ENCODE measurements at regions not wholly inside any gene's neighbourhood (a gene's known extent, or its start where the extent isn't known, plus 50 kb on each side); places are given as distances from the start of the nearest gene placed in this dataset.

GRCh38 chr5:2432076-2432920, 319.2 kb downstream of the IRX2 start:
- no peak for DNase-seq

- no peak for DNase-seq
These were observed 320.9 kb downstream of the IRX2 start for GRCh38 chr5:2430606-2431005.

- DNase-seq = no peak
These were observed 323.5 kb downstream of the IRX2 start for GRCh38 chr5:2427983-2428382.

GRCh38 chr5:2423634-2424033, 327.8 kb downstream of the IRX2 start:
- DNase-seq = no peak

- DNase-seq = no peak
These were observed 334.2 kb downstream of the IRX2 start for GRCh38 chr5:2417301-2417700.

- DNase-seq = no peak
These were observed 335.8 kb downstream of the IRX2 start for GRCh38 chr5:2415678-2416077.

- DNase-seq = no peak
These were observed 341.0 kb downstream of the IRX2 start for GRCh38 chr5:2410451-2410850.

- DNase-seq = no peak
These were observed 348.2 kb downstream of the IRX2 start for GRCh38 chr5:2403296-2403695.

- DNase-seq = no peak
These were observed 351.7 kb downstream of the IRX2 start for GRCh38 chr5:2399804-2400203.

- no peak for DNase-seq
These were observed 352.4 kb downstream of the IRX2 start for GRCh38 chr5:2399096-2399495.

- no peak for DNase-seq
These were observed 357.9 kb downstream of the IRX2 start for GRCh38 chr5:2393556-2393955.

- no peak for DNase-seq
These were observed 359.9 kb downstream of the IRX2 start for GRCh38 chr5:2391566-2391965.

- no peak for DNase-seq
These were observed 360.5 kb downstream of the IRX2 start for GRCh38 chr5:2391021-2391420.

- DNase-seq = no peak
These were observed 362.9 kb downstream of the IRX2 start for GRCh38 chr5:2388571-2388970.

- no peak for DNase-seq
These were observed 363.7 kb downstream of the IRX2 start for GRCh38 chr5:2387634-2388325.

GRCh38 chr5:2387250-2387633, 364.2 kb downstream of the IRX2 start:
- no peak for DNase-seq

GRCh38 chr5:2385818-2386217, 365.7 kb downstream of the IRX2 start:
- DNase-seq = no peak

- DNase-seq = no peak
These were observed 367.8 kb downstream of the IRX2 start for GRCh38 chr5:2383698-2384065.

- no peak for DNase-seq
These were observed 368.4 kb downstream of the IRX2 start for GRCh38 chr5:2382776-2383697.

GRCh38 chr5:2381861-2382260, 369.6 kb downstream of the IRX2 start:
- no peak for DNase-seq

- no peak for DNase-seq
These were observed 370.4 kb downstream of the IRX2 start for GRCh38 chr5:2381070-2381469.

- no peak for DNase-seq
These were observed 372.5 kb downstream of the IRX2 start for GRCh38 chr5:2378976-2379375.

GRCh38 chr5:2378108-2378507, 373.4 kb downstream of the IRX2 start:
- DNase-seq = no peak

GRCh38 chr5:2376486-2376885, 375.0 kb downstream of the IRX2 start:
- no peak for DNase-seq

Data from NCI-H510A (cell line).